SKM-1 treated with dmso at 0.1 percent for 144 hours (cell line): ENCODE measurements at regions not wholly inside any gene's neighbourhood (a gene's known extent, or its start where the extent isn't known, plus 50 kb on each side); places are given as distances from the start of the nearest gene placed in this dataset.
A peak's percentile ranks its signal among the peaks of the same experiment; 100 is the strongest.
"Not testable (repeated sequence)": the region's sequence is repeated elsewhere in the genome, so short reads cannot be mapped to it uniquely, and the experiment has no call there.

Experiments
- DNase-seq: peaks from one replicate; lab custom pipeline; 2025; ENCODE audit not compliant: unreplicated experiment; lab: John Stamatoyannopoulos, UW

DNA sequence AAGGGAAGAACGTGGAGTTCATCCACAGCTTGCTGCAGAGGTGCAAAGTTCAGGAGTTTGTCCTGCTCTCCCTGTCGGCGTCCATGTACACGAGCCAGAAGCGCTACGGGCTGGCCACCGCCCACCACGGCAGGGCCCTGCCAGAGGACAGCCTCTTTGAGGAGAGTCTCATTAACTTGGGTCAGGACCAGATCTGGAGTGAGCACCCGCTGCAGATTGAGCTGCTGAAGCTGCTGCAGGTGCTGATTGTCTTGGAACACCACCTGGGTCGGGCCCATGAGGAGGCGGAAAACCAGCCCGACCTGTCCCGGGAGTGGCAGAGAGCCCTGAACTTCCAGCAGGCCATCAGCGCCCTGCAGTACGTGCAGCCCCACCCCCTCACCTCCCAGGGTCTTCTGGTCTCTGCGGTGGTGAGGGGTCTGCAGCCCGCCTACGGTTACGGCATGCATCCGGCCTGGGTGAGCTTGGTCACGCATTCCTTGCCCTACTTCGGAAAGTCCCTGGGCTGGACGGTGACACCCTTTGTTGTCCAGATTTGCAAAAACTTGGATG, 73.8 kb upstream of the MORC3 start:
- DNase-seq, result no peak

- no peak for DNase-seq
Measured at GRCh38 chr21:36247316-36248010, 72.5 kb upstream of the MORC3 start.

- no peak for DNase-seq
Measured at GRCh38 chr21:36249576-36250422, 70.2 kb upstream of the MORC3 start.

GRCh38 chr21:36250423-36251075, 69.4 kb upstream of the MORC3 start:
- no peak for DNase-seq

DNA sequence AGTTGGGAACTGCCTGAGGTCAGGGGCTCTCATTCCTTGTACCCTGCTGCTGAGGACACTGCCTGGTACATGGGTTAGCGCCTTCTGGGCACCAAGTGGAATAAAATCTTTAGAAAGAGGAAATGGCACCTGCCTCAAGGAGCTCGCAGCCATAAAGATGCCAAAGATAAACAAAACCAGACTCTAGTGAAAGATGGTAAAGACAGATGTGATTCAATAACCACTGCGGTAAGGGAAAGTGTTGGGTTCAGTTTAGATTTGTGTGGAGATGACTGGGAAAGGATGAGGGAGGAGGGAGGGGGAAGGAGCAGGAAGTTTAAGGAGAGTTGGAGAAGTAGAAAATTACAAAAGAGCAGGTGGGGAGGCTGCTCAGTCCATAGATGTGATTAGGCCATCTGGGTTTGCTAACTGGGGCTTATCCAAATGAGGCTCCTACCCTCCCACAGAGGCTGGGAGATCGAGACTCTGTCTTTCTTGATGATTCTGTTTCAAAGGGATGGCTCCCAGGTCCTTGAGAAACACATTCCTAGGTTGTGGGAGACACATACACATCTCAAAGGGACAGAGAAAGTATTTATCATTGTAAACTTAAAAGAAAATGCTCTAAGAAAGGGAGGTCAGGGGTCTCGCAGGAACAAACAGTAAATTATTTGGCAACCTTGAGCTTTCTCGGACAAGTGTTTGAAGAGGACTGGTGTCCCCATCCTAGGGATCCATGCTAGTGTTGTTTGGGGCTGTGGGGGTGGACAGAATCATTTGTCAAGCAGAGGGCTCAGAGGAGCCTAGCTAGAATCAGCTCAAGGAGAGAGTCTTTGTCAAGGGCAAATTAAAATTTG, 65.7 kb upstream of the MORC3 start:
- DNase-seq, result no peak

DNA sequence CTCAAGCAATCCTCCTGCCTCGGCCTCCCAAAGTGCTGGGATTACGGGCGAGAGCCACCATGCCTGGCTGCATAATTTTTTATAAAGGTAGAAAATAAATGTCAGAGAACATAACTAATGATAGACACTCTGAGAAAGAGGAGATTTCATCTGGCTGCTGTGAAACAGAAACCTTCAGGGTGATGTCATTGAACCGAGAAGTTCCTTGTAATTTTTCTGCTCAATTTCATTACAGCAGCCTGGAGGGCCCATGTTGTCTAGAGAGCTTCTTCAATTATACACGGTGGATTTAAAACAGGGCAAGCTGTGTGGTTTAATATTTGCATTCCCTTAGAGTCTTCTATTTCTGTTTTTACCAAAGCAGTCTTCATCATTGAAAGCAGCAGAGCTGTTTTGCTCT, 64.3 kb upstream of the MORC3 start:
- DNase-seq, result no peak

- DNase-seq, result no peak
Measured at GRCh38 chr21:36257657-36258056, 62.3 kb upstream of the MORC3 start.

GRCh38 chr21:36260030-36260787, 59.8 kb upstream of the MORC3 start:
- DNase-seq, result peak; percentile 36

GRCh38 chr21:36260802-36261201, 59.2 kb upstream of the MORC3 start:
- no peak for DNase-seq

GRCh38 chr21:36261459-36261858, 58.5 kb upstream of the MORC3 start:
- DNase-seq, result no peak

DNA sequence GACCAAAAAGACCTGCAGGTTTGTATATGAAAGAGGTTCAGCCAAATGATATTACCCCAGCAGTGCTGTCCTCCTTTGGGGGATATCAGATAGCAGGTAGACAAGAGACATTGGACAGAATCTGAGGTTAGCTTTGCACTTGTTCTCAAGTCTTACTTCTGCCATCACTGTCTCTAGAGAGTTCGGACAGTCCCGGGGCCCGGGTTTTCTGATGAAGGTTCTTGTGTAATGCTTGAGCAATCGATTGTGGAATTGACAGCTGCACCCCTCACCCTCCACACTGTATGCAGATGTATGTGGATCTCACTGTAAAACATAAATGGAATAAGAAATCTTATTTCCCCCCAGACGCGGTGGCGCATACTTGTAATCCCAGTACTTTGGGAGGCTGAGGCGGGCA, 56.2 kb upstream of the MORC3 start:
- DNase-seq, result no peak

DNA sequence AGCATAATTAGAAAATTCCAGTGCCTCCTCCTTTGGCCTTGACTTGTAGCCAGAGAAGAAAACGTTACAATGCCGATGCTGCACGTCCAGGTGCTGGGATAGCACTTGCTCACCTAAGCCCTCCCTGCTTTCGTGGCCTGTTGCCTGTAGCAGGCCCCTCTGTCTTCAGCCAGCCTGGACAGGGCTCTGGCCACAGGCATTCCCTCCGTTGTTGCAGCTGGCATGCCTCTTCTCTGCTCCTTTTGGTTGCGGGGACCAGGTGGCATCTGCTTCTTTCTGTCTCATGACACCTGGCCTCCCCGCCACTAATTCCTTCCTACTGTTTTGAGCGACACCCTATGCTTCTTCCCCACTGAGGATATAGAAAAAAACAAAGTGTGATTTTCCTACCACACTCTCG, 54.6 kb upstream of the MORC3 start:
- no peak for DNase-seq

- peak; percentile 32 for DNase-seq
Measured at GRCh38 chr21:36267828-36268227, 52.2 kb upstream of the MORC3 start.

DNA sequence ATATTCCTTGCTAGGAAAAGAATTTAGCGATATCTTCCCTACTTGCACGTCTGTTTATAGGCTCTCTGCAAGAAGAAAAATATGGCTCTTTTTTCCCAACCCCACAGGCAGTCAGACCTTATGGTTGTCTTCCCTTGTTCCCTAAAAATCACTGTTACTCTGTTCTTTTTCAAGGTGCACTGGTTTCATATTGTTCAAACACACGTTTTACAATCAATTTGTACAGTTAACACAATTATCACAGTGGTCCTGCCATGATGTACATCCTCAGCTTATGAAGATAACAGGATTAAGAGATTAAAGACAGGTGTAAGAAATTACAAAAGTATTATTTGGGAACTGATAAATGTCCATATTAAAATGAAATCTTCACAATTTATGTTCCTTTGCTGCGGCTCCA, 51.7 kb upstream of the MORC3 start:
- not testable (repeated sequence) for DNase-seq
